ENCODE measurements at regions not wholly inside any gene's neighbourhood (a gene's known extent, or its start where the extent isn't known, plus 50 kb on each side); places are given as distances from the start of the nearest gene placed in this dataset.

- no peak for TF ChIP-seq CTCF (IDR thresholded peaks at IDR 0.05)
- no peak for TF ChIP-seq POLR2A (IDR thresholded peaks at IDR 0.05)
- peak in 1 of 3 donors; percentile 18 for DNase-seq
Observed at GRCh38 chr18:78624646-78625279, 354.9 kb upstream of the SALL3 start.

GRCh38 chr18:78625847-78626246, 353.8 kb upstream of the SALL3 start:
- no peak overlapping the region for H3K4me3 ChIP-seq
- H3K9me3 ChIP-seq, result no peaks in the 10 kb centered on the region
- no peaks in the 10 kb centered on the region for H3K4me1 ChIP-seq
- no peak overlapping the region for H3K27ac ChIP-seq
- TF ChIP-seq POLR2A (IDR thresholded peaks at IDR 0.05) (no peak), CTCF (IDR thresholded peaks at IDR 0.05) (no peak)
- DNase-seq, result no peak
- H3K27me3 ChIP-seq, result no peaks in the 10 kb centered on the region
- H3K36me3 ChIP-seq, result no peaks in the 10 kb centered on the region

More at GRCh38 chr18:78624646-78625279, 354.9 kb upstream of the SALL3 start:
- Histone ChIP-seq H3K27me3 (no peaks in the 10 kb centered on the region), H3K4me1 (no peaks in the 10 kb centered on the region), H3K4me3 (no peak overlapping the region), H3K36me3 (no peaks in the 10 kb centered on the region), H3K9me3 (no peaks in the 10 kb centered on the region), H3K27ac (no peak overlapping the region)

GRCh38 chr18:78627551-78628346, 351.9 kb upstream of the SALL3 start:
- Histone ChIP-seq H3K27me3 (no peaks in the 10 kb centered on the region), H3K9me3 (no peaks in the 10 kb centered on the region), H3K4me1 (no peaks in the 10 kb centered on the region), H3K27ac (no peak overlapping the region), H3K4me3 (no peak overlapping the region), H3K36me3 (no peaks in the 10 kb centered on the region)
- peak in 1 of 3 donors; percentile 29 for DNase-seq
- no peak for TF ChIP-seq POLR2A (IDR thresholded peaks at IDR 0.05)
- TF ChIP-seq CTCF (IDR thresholded peaks at IDR 0.05), result no peak

- Histone ChIP-seq H3K27me3 (no peaks in the 10 kb centered on the region), H3K9me3 (no peaks in the 10 kb centered on the region), H3K27ac (no peak overlapping the region), H3K36me3 (no peaks in the 10 kb centered on the region), H3K4me1 (no peaks in the 10 kb centered on the region), H3K4me3 (no peak overlapping the region)
- DNase-seq, result no peak
- TF ChIP-seq POLR2A (IDR thresholded peaks at IDR 0.05), result no peak
- no peak for TF ChIP-seq CTCF (IDR thresholded peaks at IDR 0.05)
Observed at GRCh38 chr18:78629426-78629825, 350.2 kb upstream of the SALL3 start.

- H3K36me3 ChIP-seq, result no peaks in the 10 kb centered on the region
- H3K4me1 ChIP-seq, result no peaks in the 10 kb centered on the region
- H3K27ac ChIP-seq, result no peak overlapping the region
- DNase-seq, result no peak
- TF ChIP-seq CTCF (IDR thresholded peaks at IDR 0.05) (no peak), POLR2A (IDR thresholded peaks at IDR 0.05) (no peak)
- H3K27me3 ChIP-seq, result no peaks in the 10 kb centered on the region
- no peaks in the 10 kb centered on the region for H3K9me3 ChIP-seq
- no peak overlapping the region for H3K4me3 ChIP-seq
Observed at GRCh38 chr18:78630356-78630755, 349.3 kb upstream of the SALL3 start.
